Islet precursor cell (in vitro differentiated cells): ENCODE measurements at regions not wholly inside any gene's neighbourhood (a gene's known extent, or its start where the extent isn't known, plus 50 kb on each side); places are given as distances from the start of the nearest gene placed in this dataset.

Source experiments
- DNase-seq: peaks from one replicate; pipeline ENCODE4 v3.0.0-alpha.2; 2018

DNA sequence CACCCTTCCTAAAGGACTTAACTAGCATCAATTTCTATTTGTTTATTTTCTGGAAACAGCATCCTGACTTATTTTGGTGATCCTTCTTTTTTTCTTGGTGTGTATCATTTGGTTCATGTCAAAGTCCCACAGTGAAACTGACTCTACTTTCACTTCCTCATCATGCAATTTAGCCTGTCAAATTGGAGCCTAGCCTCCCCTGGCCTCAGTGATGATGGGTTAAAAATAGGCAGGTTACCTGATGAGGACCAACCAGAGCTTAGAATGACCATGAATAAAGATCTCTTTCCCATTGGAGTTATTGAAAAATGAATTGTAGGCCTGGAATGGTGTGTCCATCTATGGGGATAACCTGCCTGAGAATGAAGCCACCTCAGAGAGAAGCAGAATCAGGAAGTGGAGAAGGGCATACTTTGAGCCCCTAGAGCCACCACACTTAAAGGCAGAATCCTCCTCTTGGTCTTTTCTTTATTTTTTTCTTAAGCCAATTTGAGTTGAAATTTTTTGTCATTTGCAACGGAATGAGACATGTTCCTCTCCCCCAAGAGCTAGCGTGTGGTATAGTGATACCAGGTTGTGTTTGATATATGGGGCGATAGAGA is 105.6 kb downstream of the BTBD3 start:
- no peak for DNase-seq

- DNase-seq = no peak
Observed at GRCh38 chr20:12028771-12029170, 111.1 kb downstream of the BTBD3 start.

DNA sequence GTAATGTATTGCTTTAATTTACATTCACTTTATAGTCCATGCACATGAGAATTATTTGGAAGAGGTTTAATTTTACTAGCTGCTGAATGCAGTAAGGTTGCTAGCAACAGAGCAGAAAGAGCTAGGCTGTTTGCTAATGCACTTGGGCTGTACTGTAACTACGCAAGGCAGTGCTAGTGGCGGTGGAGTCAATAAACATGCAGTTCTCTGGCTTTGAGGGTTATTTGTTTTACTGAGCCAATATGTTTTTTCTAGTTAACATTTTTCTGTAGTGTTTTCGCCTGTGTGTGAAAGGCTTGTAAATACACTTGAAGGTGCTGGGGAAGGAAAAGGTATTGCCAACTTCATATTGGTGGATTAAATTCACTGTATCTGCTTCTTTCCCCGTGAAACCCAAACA is 112.8 kb downstream of the BTBD3 start:
- no peak for DNase-seq

DNA sequence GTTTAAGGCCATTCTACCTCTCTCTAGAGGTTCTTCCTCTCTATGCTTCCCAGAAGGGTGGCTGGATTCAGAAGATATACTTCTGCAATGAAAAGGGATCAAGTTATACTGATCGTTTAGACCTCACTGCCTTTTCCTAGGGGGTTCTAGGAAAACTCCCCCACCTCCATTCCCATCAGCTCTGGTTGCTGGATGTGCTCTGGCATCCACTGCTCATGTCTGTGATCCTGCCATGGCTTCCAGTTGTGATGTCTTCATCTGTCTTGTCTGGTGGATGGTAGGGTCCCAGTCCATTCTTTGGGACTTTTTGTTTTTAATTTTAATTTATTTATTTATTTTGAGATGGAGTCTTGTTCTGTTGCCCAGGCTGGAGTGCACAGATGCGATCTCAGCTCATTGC is 118.4 kb downstream of the BTBD3 start:
- DNase-seq = no peak

DNA sequence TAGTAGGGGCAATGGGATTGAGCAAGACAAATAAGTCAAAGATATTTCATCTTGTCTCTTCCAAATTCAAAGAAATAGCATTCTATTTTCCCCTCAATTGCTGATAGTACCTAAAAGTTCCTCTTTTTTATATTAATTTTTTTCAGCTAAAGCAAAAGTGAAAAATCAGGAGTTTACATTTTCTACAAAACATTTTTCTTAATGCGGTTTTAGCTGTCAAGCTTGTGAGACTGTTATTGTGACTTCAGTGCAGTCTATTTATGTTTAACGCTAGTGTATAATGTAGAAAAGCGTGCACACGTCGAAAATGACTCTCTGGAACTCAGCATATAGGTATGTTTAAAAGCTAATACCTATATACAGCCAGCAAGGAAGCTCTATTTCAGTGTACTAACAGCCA is 119.8 kb downstream of the BTBD3 start:
- no peak for DNase-seq

- no peak for DNase-seq
Observed at GRCh38 chr20:12040261-12040660, 122.6 kb downstream of the BTBD3 start.

GRCh38 chr20:12044969-12045368 is 127.3 kb downstream of the BTBD3 start:
- no peak for DNase-seq

DNA sequence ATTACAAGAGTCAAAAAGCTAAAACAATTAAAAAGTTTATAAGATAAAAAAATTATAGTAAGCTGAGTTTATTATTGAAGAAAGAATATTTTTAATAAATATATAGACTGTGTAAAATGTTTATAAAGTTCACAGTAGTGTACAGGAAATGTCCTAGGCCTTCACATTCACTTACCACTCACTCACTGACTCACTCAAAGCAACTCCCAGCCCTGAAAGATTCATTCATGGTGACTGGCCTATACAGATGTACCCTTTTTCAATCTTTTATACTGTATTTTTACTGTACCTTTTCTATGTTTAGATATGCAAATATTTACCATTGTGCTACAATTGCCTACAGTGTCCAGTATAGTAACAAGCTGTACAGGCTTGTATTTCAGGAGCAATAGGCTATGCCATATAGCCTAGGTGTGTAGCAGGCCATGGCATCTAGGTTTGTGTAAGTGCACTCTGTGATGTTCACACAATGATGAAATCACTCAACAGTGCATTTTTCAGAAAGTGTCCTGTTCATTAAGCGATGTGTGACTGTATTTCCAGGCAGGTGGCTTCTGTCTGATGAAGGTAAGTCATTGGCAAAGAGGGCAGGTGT is 130.2 kb downstream of the BTBD3 start:
- DNase-seq = no peak

GRCh38 chr20:12049125-12049524 is 131.4 kb downstream of the BTBD3 start:
- no peak for DNase-seq

GRCh38 chr20:12051206-12052163 is 133.8 kb downstream of the BTBD3 start:
- no peak for DNase-seq

- DNase-seq = peak; percentile 87
Observed at GRCh38 chr20:12053353-12053752, 135.7 kb downstream of the BTBD3 start.

DNA sequence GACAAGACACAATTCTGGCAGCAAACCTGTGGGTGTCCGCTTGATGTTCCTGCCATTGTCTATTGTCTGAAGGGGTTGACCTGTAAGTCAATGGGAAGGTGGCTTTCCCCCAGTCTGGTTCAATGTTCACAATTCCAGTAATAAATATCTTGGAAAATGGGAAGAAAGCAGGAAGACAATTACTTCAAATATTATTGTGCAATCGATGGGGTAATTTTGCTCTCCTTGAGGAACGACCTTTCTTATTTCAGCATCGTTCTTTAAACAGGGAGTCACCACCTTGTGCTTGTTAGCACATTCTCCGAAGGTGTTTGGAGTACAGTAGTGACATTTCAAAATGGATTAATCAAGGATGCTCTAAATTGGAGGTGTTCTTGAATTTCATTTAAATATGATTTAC is 136.9 kb downstream of the BTBD3 start:
- DNase-seq = no peak

GRCh38 chr20:12055161-12055560 is 137.5 kb downstream of the BTBD3 start:
- no peak for DNase-seq

DNA sequence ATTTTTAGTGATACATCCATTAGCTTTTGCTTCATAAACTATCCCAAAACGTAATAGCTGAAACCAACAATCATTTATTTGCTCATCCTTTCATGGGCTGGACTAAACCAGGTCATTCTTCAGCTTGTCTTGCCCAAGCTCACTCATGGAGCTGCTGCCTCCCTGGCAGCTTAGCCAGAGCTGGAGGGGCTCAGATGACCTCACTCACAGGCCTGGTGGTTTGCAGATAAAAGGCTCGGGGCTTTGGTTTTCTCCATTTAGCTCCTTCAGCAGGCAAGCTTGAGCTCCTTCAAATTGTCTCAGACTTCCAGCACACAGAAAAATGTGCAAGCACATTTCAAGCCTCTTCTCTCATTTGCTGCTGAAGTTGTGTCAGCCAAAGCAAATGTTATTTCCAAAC is 139.1 kb downstream of the BTBD3 start:
- peak; percentile 90 for DNase-seq

DNA sequence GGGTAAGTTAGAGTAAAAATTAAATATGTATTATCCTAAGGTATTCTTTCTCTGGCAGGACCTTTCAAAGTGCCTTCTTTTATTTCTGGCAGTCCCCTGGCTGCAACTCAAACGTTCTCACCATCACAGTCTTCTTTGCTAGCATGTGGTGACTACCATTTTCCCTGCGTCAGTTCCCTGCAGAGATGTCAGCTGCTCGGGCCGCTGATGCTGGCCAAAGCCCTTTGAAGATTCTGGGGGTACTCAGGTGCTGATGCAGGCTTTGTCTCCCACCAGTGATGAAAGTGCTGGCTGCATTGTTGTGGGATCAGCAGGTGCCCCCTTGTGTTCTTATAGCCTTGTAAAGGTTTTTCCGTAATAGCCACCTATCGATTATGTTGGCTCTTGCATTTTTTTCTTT is 140.1 kb downstream of the BTBD3 start:
- DNase-seq = no peak

DNA sequence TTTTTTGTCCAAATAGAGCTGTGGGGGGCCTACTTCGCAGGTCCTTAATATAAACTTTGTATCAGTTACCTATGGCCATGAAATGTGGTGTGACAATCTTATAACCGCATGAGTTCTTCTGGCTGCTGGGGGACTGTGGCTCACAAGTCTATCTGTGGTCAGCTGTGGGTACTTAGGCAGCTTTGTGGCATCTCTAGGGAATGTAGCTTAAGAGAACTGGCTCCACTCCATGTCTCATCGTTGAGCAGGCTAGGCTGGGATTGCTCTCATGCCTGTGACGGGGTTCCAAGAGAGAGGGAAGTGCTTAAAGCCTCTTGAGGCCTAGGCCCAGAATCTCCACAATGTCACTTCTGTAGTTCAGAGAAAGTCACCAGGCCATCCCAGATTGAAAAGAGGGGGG is 140.5 kb downstream of the BTBD3 start:
- no peak for DNase-seq

GRCh38 chr20:12061466-12061865 is 143.8 kb downstream of the BTBD3 start:
- no peak for DNase-seq

DNA sequence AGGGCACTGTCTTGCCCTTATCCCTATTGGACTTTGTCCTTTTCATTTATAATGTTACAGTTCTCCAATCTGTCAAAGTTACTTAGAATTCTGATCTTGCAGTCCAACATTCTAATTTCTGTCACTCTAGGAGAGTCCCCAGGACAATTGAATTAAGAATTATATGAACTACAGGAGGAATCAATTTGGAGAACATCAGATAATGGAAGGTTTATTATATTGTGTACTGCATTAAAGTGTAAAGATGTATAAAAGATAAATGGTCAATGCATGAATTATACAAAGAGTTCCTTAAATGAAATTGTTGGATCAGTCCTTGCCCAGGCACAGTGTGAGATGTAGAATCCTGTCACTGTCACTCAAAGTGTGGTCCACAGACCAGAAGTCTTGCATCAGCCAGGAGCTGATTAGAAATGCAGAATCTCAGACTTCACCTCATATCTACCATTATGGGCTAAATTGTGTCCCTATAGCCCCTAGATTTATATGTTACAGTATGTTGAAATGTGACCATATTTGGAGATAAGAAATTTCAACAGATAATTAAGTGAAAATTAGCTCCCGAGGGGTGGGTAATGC is 145.5 kb downstream of the BTBD3 start:
- no peak for DNase-seq

DNA sequence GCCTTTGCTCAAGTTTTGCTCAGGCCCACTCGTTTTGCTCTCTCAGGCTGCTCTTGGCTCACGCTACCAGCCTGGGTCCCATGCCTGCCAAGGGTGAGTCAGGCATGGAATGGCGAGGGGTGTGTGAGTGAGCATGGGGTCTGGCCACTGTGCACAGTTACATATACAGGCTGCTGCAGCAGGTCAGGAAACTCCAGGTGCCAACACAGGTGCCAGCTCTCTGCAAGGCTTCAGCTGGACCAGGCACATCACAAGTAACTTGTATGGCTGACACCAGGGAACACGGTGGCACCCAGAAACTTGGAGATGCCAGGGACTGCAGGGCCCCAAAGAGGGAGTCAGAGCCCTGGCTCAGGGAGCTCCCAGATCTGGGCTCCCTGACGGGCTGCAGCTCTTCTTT is 146.8 kb downstream of the BTBD3 start:
- DNase-seq = no peak

GRCh38 chr20:12067686-12068085 is 150.0 kb downstream of the BTBD3 start:
- no peak for DNase-seq

- DNase-seq = peak; percentile 88
Observed at GRCh38 chr20:12068121-12068520, 150.4 kb downstream of the BTBD3 start.

- no peak for DNase-seq
Observed at GRCh38 chr20:12069181-12069580, 151.5 kb downstream of the BTBD3 start.

GRCh38 chr20:12072221-12072953 is 154.7 kb downstream of the BTBD3 start:
- DNase-seq = no peak
